ENCODE measurements at regions not wholly inside any gene's neighbourhood (a gene's known extent, or its start where the extent isn't known, plus 50 kb on each side); places are given as distances from the start of the nearest gene placed in this dataset.
"Not testable (repeated sequence)": the region's sequence is repeated elsewhere in the genome, so short reads cannot be mapped to it uniquely, and the experiment has no call there.

DNA sequence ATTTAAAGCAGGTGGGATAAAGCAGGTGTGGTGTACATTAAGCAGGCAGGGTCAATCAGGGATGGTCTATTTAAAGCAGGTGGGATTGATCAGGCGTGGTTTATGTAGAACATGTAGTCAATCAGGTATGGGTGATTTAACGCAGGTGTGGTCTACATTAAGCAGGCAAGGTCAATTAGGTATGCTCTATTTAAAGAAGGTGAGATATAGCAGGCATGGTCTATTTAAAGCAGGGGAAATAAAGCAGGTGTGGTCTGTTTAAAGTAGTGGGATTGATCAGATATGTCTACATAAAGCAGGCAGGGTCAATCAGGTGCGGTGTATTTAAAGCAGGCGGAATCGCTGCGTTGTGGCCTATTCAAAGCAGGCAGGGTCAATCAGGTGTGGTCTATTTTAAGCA is 88.6 kb upstream of the MXRA5 start:
- DNase-seq: no peak

- DNase-seq: no peak
These were observed 82.3 kb upstream of the MXRA5 start for GRCh38 chrX:3428792-3429191.

- DNase-seq: no peak
These were observed 80.1 kb upstream of the MXRA5 start for GRCh38 chrX:3426552-3426951.

GRCh38 chrX:3425031-3425430 is 78.6 kb upstream of the MXRA5 start:
- DNase-seq: no peak

- no peak for DNase-seq
These were observed 73.9 kb upstream of the MXRA5 start for GRCh38 chrX:3420316-3420715.

GRCh38 chrX:3415011-3415410 is 68.6 kb upstream of the MXRA5 start:
- DNase-seq: no peak

- DNase-seq: not testable (repeated sequence)
These were observed 65.2 kb upstream of the MXRA5 start for GRCh38 chrX:3411626-3412025.

DNA sequence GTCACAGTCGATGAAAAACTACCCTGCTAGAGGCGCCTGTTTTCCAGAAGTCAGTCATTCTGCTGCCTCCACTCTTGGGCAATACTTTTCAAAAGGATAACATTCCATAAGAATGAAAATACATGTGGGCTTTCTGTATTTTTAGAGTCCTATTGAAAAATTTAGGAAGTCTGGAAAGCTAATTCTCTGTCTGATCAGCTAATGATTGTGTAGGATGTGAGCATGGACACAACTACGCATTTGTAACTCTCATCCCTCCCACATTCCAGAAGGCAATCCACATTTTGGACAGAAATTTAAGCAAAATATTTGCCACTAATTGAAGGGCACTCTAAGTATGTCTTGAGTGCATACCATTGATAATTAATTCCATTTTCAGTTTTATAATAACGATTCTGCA is 63.5 kb upstream of the MXRA5 start:
- not testable (repeated sequence) for DNase-seq

DNA sequence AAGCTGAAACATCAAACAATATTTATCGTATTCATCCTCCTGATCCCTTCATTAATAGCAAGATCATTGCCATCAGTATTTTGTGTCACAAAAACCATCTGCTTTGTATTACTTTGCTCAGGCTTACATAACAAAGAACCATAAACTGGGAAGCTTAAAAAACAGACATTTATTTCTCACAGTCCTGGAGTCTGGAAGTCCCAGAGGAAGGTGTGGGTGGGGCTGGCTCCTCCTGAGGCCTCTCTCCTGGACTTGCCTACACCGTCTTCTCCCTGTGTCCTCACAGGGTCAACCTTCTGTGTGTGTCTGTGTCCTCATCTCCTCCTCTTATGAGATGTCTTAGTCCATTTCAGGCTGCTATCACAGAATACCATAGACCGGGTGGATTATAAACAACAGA is 61.3 kb upstream of the MXRA5 start:
- no peak for DNase-seq

DNA sequence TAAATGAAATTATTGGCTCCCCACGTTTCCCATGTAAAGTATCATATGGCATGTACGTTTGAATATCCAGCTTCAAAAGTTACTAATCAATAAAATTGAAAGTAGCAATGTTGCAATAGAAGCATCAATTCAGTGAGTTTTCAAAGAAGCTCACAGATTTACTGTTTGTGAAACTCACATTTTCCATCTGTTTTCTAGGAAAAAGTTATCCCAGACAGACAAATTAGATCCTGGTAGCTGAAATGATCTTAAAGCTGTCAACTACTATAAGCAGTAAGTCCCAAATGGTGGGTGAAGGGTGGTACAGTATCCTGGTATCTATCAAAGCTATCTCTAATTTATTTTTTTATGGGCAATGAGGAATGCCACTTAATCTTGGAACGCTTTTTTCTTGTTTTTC is 60.7 kb upstream of the MXRA5 start:
- no peak for DNase-seq

DNA sequence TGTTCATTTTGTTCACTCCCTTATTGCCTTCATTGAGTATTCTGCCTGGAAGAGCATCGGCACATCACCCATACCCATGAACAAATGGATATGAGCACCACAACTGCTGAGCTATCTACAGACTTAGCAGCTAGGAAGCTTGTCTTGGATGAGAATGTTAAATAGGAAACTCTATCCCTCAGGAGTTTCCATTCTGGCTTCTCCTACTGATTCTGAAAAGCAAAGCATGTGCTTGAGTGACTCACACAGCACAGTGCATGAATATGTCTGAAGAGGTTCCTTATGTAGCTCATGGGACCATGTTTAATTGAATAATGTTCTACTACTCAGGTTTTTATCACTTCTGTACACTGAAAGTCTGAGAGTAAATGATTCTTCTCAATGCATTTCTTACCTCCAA is 57.3 kb upstream of the MXRA5 start:
- DNase-seq: no peak

Data from NCI-H2171 (cell line).